Esophagus muscularis mucosa (tissue), 4 donors: ENCODE measurements at regions not wholly inside any gene's neighbourhood (a gene's known extent, or its start where the extent isn't known, plus 50 kb on each side); places are given as distances from the start of the nearest gene placed in this dataset.

Experiments
- DNase-seq: peaks from one replicate; pipeline ENCODE4 v3.0.0-alpha.2; 2017; ENCODE audit errors: extremely low spot score
- H3K27ac ChIP-seq, 4 donors: fragments of 200-600 bp; sonication (generic); replicated peaks in 1 of 4; 1 replicate in 3 of 4; 2 replicates in 1 of 4; pipeline ENCODE4 v1.5.1; 2016 to 2019; ENCODE audit warnings: mild to moderate bottlenecking in 1 of 4
- H3K27me3 ChIP-seq, 4 donors: fragments of 200-600 bp; sonication (generic); one replicate each; pipeline versions ENCODE4 v1.5.1 to v1.6.0; 2016 to 2019
- H3K36me3 ChIP-seq, 4 donors: fragments of 200-600 bp; sonication (generic); one replicate each; pipeline ENCODE4 v1.5.1; 2016 to 2019
- H3K4me1 ChIP-seq, 4 donors: fragments of 200-600 bp; sonication (generic); one replicate each; pipeline ENCODE4 v1.5.1; 2016 to 2019
- H3K4me3 ChIP-seq, 4 donors: fragments of 200-600 bp; sonication (generic); 1 replicate in 2 of 4; 2 replicates in 2 of 4; pipeline ENCODE4 v1.5.1; 2016 to 2019; ENCODE audit warnings: mild to moderate bottlenecking in 4 of 4, moderate library complexity in 1 of 4
- H3K9me3 ChIP-seq, 4 donors: fragments of 200-600 bp; sonication (generic); 1 replicate in 3 of 4; 2 replicates in 1 of 4; pipeline ENCODE4 v1.5.1; 2016 to 2019
- EP300 ChIP-seq: sonication (generic); formaldehyde crosslinking; IDR thresholded peaks from one replicate; pipeline ENCODE4 v1.6.1; 2017; ENCODE audit warnings: antibody characterized with exemption
- POLR2A ChIP-seq: fragments of 450-650 bp; IDR thresholded peaks from one replicate; pipeline ENCODE4 v1.6.1; 2017; ENCODE audit warnings: antibody characterized with exemption, moderate library complexity, mild to moderate bottlenecking, low read depth
- POLR2AphosphoS5 ChIP-seq, 2 donors: sonication (generic); formaldehyde crosslinking; IDR thresholded peaks; one replicate each; pipeline ENCODE4 v1.6.1; 2017; ENCODE audit warnings: antibody characterized with exemption in 2 of 2
- WGBS: methylation state at CpG from one replicate; pipeline ENCODE4 v1.1.5; 2018; 5-methylcytosine and 5-hydroxymethylcytosine counted together
- intact Hi-C: fragments of 100-400 bp; cut with DNase I; formaldehyde crosslinking; loops from one replicate; pipeline ENCODE4 v1.15.1; 2023
- TF ChIP-seq, protein P1 (sequence below), 3 experiments: fragments of 200-600 bp in 2 of 3; fragments of 450-650 bp in 1 of 3; sonication (generic) in 2 of 3; IDR thresholded peaks; one replicate each; pipeline ENCODE4 v1.5.1; 2017 to 2019; ENCODE audit warnings: antibody characterized with exemption in 3 of 3, mild to moderate bottlenecking in 2 of 3, moderate library complexity in 1 of 3

DNA sequence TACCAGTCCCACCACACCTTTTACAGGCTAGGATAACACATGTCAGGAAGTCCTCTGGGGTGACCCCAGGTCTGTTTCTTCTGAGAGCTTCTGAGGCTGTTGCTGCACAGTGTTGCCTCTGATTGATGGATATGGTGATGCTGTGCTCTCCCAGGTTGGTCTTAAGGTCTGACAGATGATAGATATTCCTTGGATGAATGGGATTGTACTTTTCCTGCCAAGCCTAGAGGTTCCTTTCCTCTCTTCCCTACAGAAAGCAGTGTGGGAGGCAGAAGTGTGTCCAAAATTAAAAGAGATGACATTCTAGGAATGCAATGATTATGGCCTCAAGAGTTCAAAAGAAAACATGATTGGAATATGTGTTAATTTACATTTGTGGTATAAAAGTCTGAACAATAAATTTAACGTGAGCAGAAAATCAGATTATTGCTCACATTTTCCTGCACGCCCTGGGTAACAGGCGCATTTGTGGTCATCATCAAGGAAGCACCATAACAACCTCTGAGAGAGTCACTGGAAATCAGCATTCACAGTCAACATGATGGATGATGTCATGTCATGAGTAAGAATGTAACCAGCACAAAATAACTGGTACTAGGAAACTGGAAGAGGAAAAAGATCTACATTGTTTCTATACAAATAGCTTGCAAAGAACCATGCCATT is 73.7 kb downstream of the BBS10 start:
- H3K36me3 ChIP-seq = no peaks in the 10 kb centered on the region
- TF ChIP-seq POLR2AphosphoS5 (IDR thresholded peaks at IDR 0.05) (no peak), EP300 (no peak), POLR2A (no peak)
- TF ChIP-seq, protein P1, sequence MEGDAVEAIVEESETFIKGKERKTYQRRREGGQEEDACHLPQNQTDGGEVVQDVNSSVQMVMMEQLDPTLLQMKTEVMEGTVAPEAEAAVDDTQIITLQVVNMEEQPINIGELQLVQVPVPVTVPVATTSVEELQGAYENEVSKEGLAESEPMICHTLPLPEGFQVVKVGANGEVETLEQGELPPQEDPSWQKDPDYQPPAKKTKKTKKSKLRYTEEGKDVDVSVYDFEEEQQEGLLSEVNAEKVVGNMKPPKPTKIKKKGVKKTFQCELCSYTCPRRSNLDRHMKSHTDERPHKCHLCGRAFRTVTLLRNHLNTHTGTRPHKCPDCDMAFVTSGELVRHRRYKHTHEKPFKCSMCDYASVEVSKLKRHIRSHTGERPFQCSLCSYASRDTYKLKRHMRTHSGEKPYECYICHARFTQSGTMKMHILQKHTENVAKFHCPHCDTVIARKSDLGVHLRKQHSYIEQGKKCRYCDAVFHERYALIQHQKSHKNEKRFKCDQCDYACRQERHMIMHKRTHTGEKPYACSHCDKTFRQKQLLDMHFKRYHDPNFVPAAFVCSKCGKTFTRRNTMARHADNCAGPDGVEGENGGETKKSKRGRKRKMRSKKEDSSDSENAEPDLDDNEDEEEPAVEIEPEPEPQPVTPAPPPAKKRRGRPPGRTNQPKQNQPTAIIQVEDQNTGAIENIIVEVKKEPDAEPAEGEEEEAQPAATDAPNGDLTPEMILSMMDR (IDR thresholded peaks at IDR 0.05) = no peak
- no peak for DNase-seq
- intact Hi-C loops = no loop called here
- WGBS = 90% methylated on average over 3 of the region's 3 CpGs
- peaks cover 0 to 25% (median 21%) of the 10 kb centered on the region in 4 donors for H3K4me1 ChIP-seq
- no peak overlapping the region for H3K4me3 ChIP-seq
- H3K27ac ChIP-seq = no peak overlapping the region
- no peaks in the 10 kb centered on the region for H3K9me3 ChIP-seq
- H3K27me3 ChIP-seq = no peaks in the 10 kb centered on the region

DNA sequence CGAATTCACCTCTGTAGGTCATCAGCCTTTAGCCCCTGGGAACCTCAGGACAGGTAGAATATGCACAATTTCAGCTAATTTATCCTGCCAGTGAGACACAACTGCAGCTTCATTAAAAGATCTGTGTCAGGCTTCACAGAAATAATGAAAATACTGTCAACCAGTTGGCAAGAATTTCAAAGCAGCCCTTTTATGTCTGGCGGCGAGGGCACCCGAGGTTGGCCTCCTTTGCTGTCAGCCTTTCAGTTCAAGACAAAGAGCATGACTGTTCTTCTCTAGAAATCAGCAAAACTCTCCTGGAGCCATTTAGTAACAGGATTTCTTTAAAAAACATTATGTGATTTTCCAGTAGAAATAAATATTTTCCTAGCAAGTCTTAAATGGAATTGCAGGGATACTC is 75.9 kb downstream of the BBS10 start:
- peak overlapping the region in 3 of 4 donors; percentile 22 to 46 (median 27) for H3K27ac ChIP-seq
- TF ChIP-seq POLR2AphosphoS5 (IDR thresholded peaks at IDR 0.05) (peak; percentile 14 to 47), EP300 (no peak), POLR2A (no peak)
- TF ChIP-seq, protein P1 (IDR thresholded peaks at IDR 0.05) = no peak
- no peak overlapping the region for H3K4me3 ChIP-seq
- no peaks in the 10 kb centered on the region for H3K9me3 ChIP-seq
- peaks cover 0 to 38% (median 24%) of the 10 kb centered on the region in 4 donors for H3K4me1 ChIP-seq
- DNase-seq = no peak
- H3K36me3 ChIP-seq = no peaks in the 10 kb centered on the region
- no peaks in the 10 kb centered on the region for H3K27me3 ChIP-seq
- intact Hi-C loops = no loop called here
- WGBS = 44% methylated on average over 4 of the region's 4 CpGs

DNA sequence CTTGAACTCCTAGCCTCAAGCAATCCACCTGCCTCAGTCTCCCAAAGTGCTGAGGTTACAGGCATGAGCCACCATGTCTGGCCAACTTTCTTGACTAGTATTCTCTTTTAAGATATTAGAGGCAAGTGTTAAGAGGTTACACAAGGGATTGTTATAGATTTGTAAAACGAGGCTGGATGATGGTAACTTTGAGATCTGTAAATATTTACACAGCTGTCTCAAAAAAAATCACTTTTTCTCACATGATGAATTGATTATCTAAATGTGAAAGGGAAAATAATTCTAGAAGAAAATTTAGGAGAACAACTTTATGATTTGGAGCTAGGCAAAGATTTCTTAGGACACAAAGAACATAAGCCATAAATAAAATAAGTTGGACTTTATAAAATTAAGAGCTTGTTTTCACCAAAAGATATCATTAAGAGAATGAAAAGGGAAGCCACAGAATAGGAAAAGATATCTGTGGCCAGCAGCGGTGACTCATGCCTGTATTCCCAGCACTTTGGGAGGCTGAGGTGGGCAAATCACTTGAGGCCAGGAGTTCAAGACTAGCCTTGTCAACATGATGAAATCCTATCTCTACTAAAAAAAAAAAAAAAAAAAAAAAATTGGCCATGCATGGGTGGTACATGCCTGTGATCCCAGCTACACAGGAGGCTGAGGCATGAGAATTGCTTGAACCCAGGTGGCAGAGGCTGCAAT is 77.4 kb downstream of the BBS10 start:
- Histone ChIP-seq H3K4me1 (peaks cover 3 to 53% (median 38%) of the 10 kb centered on the region in 4 donors), H3K27ac (no peak overlapping the region), H3K9me3 (no peaks in the 10 kb centered on the region), H3K27me3 (no peaks in the 10 kb centered on the region), H3K4me3 (no peak overlapping the region), H3K36me3 (no peaks in the 10 kb centered on the region)
- intact Hi-C loops = no loop called here
- no peak for DNase-seq
- TF ChIP-seq POLR2A (no peak), POLR2AphosphoS5 (IDR thresholded peaks at IDR 0.05) (no peak), EP300 (no peak)
- TF ChIP-seq, protein P1 (IDR thresholded peaks at IDR 0.05) = no peak
- WGBS = 69% methylated on average over 2 of the region's 2 CpGs

DNA sequence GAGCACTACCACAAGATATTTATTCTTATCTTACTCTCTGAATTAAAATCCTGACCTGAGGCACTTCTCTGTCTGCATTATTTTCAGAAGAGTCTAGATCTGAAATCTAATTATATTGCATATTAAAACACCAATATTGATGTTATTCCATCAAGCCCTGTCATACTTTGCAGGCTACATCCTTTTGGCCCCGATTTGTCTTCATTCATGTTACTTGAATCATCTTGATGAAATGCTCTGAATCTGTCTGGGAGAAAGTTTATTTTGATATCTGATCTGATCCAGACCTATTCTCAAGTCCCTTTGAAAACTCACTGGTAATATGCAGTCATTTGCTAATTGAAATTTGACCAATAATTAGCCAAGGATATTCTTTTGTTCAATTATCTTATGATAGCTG is 79.9 kb downstream of the BBS10 start:
- Histone ChIP-seq H3K27me3 (no peaks in the 10 kb centered on the region), H3K4me1 (peaks cover 3 to 61% (median 50%) of the 10 kb centered on the region in 4 donors), H3K27ac (no peak overlapping the region), H3K9me3 (no peaks in the 10 kb centered on the region), H3K4me3 (no peak overlapping the region), H3K36me3 (no peaks in the 10 kb centered on the region)
- intact Hi-C loops = no loop called here
- WGBS = 81% methylated on average over 1 of the region's 1 CpG
- no peak for DNase-seq
- TF ChIP-seq POLR2AphosphoS5 (IDR thresholded peaks at IDR 0.05) = no peak
- no peak for TF ChIP-seq POLR2A
- TF ChIP-seq, protein P1 (IDR thresholded peaks at IDR 0.05) = no peak
- no peak for TF ChIP-seq EP300
